GM12872 (cell line): ENCODE measurements at regions not wholly inside any gene's neighbourhood (a gene's known extent, or its start where the extent isn't known, plus 50 kb on each side); places are given as distances from the start of the nearest gene placed in this dataset.

Experiments
- TF ChIP-seq, protein P1 (sequence below): IDR thresholded peaks from 3 replicates; pipeline ENCODE4 v1.5.1; 2011; ENCODE audit warnings: low read depth, mild to moderate bottlenecking, low read length, moderate library complexity; ENCODE audit not compliant: insufficient read depth

DNA sequence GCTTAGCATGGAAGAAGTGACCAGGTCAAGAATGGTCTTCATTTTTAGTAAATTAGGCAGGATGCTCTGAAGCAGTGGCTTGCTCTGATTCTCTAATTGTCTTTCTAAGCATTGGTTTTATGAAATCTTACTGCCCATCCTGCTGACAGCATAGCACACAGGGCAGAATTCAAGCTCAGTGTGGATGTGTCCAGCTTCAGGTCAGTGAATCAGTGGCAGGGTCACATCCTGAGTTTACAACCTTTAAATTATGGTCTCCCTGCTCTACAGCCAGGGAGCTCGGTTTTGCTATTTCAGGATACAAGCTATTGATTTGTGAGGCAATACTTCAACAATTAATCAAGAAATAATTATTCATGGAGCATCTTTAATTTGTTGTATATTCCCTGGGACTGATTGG is 202.3 kb upstream of the RXFP2 start:
- TF ChIP-seq, protein P1, sequence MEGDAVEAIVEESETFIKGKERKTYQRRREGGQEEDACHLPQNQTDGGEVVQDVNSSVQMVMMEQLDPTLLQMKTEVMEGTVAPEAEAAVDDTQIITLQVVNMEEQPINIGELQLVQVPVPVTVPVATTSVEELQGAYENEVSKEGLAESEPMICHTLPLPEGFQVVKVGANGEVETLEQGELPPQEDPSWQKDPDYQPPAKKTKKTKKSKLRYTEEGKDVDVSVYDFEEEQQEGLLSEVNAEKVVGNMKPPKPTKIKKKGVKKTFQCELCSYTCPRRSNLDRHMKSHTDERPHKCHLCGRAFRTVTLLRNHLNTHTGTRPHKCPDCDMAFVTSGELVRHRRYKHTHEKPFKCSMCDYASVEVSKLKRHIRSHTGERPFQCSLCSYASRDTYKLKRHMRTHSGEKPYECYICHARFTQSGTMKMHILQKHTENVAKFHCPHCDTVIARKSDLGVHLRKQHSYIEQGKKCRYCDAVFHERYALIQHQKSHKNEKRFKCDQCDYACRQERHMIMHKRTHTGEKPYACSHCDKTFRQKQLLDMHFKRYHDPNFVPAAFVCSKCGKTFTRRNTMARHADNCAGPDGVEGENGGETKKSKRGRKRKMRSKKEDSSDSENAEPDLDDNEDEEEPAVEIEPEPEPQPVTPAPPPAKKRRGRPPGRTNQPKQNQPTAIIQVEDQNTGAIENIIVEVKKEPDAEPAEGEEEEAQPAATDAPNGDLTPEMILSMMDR: no peak

DNA sequence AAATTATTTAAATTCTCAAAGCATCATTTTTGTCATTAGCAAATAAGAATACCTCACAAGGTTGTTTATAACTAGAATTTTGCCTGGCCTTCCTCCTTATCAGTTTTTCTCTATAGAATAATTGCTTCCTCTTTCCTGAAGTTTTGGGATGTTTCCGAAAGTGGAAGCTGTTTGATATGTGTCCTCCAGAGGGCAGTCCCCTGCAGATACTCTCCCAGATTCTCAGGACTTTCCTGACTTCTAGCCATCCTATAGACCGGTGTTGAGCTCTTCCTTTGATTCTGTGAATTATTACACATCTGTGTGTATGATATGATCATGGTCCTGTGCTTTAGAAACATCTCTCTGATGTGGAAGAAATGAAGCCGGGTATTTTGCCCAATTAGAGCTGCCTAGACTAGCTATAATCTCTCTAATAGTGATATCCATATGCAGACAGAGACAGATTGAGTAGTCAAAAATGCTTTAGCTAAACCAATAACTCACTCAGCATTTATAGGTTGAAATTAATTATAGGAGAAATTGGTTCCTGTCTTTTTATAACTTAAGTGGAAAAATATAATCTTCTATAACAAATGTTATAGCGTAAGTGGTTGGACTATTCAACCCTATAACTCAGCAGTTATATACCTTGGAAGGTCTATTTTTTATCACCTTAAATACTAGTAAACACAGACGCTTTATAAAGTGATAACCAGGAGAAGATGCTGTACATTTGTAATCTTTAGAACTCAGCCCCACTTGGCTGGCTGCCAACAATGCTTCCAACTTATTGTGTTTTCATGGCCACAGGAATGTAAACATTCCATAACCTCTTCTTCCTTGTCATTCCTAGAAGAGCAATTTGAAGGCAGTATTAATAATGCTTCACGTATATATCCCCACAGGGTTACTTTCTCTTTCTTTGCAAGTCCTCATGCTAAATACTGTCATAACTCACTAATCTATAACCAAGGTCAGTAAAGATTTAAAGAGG is 201.0 kb upstream of the RXFP2 start:
- TF ChIP-seq, protein P1: 0 out of 3 replicates have a peak, but pooled peaks have one; percentile 16

DNA sequence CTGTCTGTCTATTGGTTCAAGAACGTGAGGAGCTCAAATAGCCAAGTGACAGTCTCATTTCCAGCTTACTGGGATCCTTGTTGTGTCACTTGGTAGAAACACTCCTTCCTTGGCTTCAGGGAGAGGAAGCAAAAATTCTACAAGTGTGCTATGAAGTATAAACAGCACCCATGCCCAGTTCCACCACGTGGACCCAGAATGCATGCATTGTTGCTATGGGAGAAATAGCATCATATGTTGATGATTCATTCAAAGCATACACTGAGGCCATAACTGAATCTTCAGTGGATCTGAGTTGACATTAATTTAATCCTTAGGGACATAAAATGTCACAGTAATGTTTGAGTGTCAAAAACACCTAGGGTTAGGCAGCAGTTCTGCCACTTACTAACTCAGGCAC is 199.0 kb upstream of the RXFP2 start:
- TF ChIP-seq, protein P1: no peak

DNA sequence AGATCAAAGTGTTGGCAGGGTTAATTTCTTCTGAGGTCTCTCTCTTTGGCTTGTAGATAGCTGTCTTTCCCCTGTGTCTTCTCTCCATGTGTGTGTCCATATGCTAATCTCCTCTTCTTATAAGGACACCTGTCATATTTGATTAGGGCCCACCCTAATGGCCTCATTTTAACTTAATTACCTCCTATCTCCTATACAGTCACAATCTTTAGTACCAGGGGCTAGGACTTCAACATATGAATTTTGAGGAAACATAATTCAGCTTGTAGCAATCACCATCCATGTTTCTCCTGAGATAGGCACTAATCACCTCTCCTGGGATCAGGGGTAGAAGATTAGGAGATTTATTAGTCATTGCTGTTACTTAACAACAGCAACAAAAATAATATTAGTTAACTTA is 196.1 kb upstream of the RXFP2 start:
- TF ChIP-seq, protein P1: no peak

DNA sequence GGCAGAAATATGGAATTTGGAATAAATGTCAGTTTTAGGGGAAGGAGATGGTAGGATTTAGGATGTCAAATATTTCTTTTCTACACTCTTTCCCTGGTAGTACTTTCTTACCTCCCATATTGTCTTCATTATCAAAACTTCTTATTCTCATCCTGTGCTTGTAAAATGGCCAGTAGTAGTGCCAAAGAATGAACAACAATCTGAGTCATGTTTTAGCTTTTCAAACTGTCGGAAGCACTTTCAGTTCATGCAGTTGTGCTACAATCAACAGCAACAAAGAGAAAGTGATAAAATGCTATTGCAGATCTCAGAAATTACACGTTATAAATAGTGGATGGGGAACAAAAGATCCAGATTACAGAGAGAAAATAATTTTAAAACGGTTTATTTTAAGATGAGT is 193.7 kb upstream of the RXFP2 start:
- TF ChIP-seq, protein P1: no peak

DNA sequence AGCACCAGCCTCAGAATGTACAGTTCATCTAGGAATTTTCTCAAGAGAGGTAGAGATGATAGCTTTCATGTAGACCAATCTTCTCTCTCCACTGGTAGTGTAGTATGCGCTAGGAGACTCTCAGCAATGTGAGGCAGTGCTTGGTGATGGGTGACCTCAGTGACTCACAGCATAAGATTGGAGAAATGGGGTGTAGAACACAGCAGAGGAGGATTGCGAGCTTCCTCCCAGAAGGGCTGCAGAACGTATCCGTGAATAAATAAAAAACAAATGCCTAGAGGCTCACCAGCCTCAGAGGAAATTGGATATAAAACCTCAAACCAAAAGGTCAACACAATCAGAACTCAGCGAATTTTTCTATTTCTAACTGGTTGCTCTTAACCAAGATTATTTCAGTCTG is 182.9 kb upstream of the RXFP2 start:
- TF ChIP-seq, protein P1: no peak

DNA sequence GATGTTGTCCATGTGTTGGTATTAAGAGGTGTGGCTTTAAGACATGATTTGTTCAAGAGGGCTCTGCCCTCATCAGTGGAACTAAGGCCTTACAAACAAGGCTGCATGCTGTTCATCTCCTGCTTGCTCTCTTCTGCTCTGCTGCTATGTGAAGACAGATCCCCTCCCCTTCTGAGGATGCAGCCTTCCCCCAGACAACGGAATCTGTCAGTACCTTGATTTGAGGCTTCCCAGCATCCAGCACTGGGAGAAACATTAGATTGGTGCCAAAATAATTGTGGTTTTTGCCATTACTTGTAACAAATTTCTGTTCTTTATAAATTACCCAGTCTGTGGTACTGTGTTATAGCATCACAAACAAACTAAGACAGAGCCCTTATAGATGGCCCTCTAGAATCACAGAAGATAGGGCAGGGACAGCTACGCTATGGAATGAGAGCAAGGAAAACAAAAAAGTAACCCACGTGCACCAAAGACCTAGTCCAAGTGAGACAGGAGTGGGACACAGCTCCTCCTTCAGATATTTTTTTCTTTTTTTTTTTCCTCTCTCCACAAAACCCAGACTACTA is 151.5 kb upstream of the RXFP2 start:
- TF ChIP-seq, protein P1: no peak
